WTC11 (cell line): ENCODE measurements at regions not wholly inside any gene's neighbourhood (a gene's known extent, or its start where the extent isn't known, plus 50 kb on each side); places are given as distances from the start of the nearest gene placed in this dataset.

Experiments
- ATAC-seq: fragments of 200-7000 bp; cut with Tn5 transposase; 2 replicates; pipeline ENCODE4 v1.10.0; 2021; ENCODE audit warnings: mild to moderate bottlenecking, moderate library complexity
- CTCF ChIA-PET: fragments of 300-600 bp; sonication (Branson Sonifier 250); formaldehyde crosslinking; loops from one replicate; lab custom pipeline; 2021; ENCODE audit warnings: antibody characterized with exemption; lab: Charles Lee
- POLR2A ChIA-PET: fragments of 350-600 bp; sonication (Branson Sonifier 250); formaldehyde crosslinking; loops from one replicate; lab custom pipeline; 2021; ENCODE audit warnings: antibody characterized with exemption; lab: Charles Lee
- DNase-seq: peaks from one replicate; pipeline ENCODE4 v3.0.0; 2021; ENCODE audit warnings: low spot score
- H3K27ac Mint-ChIP-seq: 2 replicates; pipeline ENCODE4 v1.8.0; 2021; ENCODE audit warnings: mixed read lengths
- H3K27me3 Mint-ChIP-seq: 2 replicates; pipeline ENCODE4 v1.8.0; 2021; ENCODE audit warnings: low read depth, mild to moderate bottlenecking, moderate library complexity, mixed read lengths
- H3K36me3 Mint-ChIP-seq: 2 replicates; pipeline ENCODE4 v1.8.0; 2021; ENCODE audit warnings: mixed read lengths
- H3K4me1 Mint-ChIP-seq: 2 replicates; pipeline ENCODE4 v1.8.0; 2022; ENCODE audit warnings: mixed read lengths
- H3K4me3 Mint-ChIP-seq: 2 replicates; pipeline ENCODE4 v1.8.0; 2021; ENCODE audit warnings: mild to moderate bottlenecking, moderate library complexity, mixed read lengths
- H3K9me3 Mint-ChIP-seq: 2 replicates; pipeline ENCODE4 v1.8.0; 2021; ENCODE audit warnings: mixed read lengths
- ATF3 ChIP-seq: sonication (generic); formaldehyde crosslinking; conservative IDR thresholded peaks from 2 replicates; pipeline ENCODE4 v1.8.1; 2022; ENCODE audit warnings: mild to moderate bottlenecking, missing genetic modification reagents
- CREB1 ChIP-seq: sonication (generic); formaldehyde crosslinking; IDR thresholded peaks from 2 replicates; pipeline ENCODE4 v1.8.0; 2023; ENCODE audit warnings: mild to moderate bottlenecking, missing genetic modification reagents
- ELF4 ChIP-seq: sonication (generic); formaldehyde crosslinking; IDR thresholded peaks from 2 replicates; pipeline ENCODE4 v1.8.1; 2022; ENCODE audit warnings: low read depth, mild to moderate bottlenecking, moderate library complexity, missing genetic modification reagents
- EMX1 ChIP-seq: fragments of 250-450 bp; sonication (Bioruptor Pico); IDR thresholded peaks from 2 replicates; pipeline ENCODE4 v1.8.0; 2021; ENCODE audit warnings: mild to moderate bottlenecking
- ERG ChIP-seq: fragments of 250-450 bp; sonication (Bioruptor Pico); IDR thresholded peaks from 2 replicates; pipeline ENCODE4 v1.8.0; 2021; ENCODE audit warnings: mild to moderate bottlenecking
- HMGXB4 ChIP-seq: sonication (generic); formaldehyde crosslinking; IDR thresholded peaks from 2 replicates; pipeline ENCODE4 v1.8.1; 2023; ENCODE audit warnings: mild to moderate bottlenecking, moderate library complexity, missing genetic modification reagents
- MLX ChIP-seq: sonication (generic); formaldehyde crosslinking; IDR thresholded peaks from 2 replicates; pipeline ENCODE4 v1.8.1; 2023; ENCODE audit warnings: mild to moderate bottlenecking, missing genetic modification reagents, moderate library complexity
- MYBL2 ChIP-seq: sonication (generic); formaldehyde crosslinking; IDR thresholded peaks from 2 replicates; pipeline ENCODE4 v1.8.1; 2023; ENCODE audit warnings: mild to moderate bottlenecking, moderate library complexity, missing genetic modification reagents
- NFATC4 ChIP-seq: fragments of 250-450 bp; sonication (Bioruptor Pico); IDR thresholded peaks from 2 replicates; pipeline ENCODE4 v1.9.0; 2021; ENCODE audit warnings: mild to moderate bottlenecking
- NR1H2 ChIP-seq: sonication (generic); formaldehyde crosslinking; IDR thresholded peaks from 2 replicates; pipeline ENCODE4 v1.9.0; 2021; ENCODE audit warnings: mild to moderate bottlenecking, moderate library complexity, missing genetic modification reagents
- PREB ChIP-seq: sonication (generic); formaldehyde crosslinking; IDR thresholded peaks from 2 replicates; pipeline ENCODE4 v1.8.1; 2022; ENCODE audit warnings: mild to moderate bottlenecking, missing genetic modification reagents, moderate library complexity, borderline replicate concordance
- SOX15 ChIP-seq: fragments of 250-450 bp; sonication (Bioruptor Pico); IDR thresholded peaks from 2 replicates; pipeline ENCODE4 v1.9.0; 2021; ENCODE audit warnings: mild to moderate bottlenecking
- TEAD1 ChIP-seq: sonication (generic); formaldehyde crosslinking; IDR thresholded peaks from 2 replicates; pipeline ENCODE4 v1.8.0; 2022; ENCODE audit warnings: mild to moderate bottlenecking, missing genetic modification reagents
- TP53 ChIP-seq: sonication (generic); formaldehyde crosslinking; IDR thresholded peaks from 2 replicates; pipeline ENCODE4 v1.8.1; 2023; ENCODE audit warnings: mild to moderate bottlenecking, missing genetic modification reagents
- USF1 ChIP-seq: sonication (generic); formaldehyde crosslinking; IDR thresholded peaks from 2 replicates; pipeline ENCODE4 v1.8.0; 2022; ENCODE audit warnings: mild to moderate bottlenecking, missing genetic modification reagents
- ZBTB21 ChIP-seq: sonication (generic); formaldehyde crosslinking; IDR thresholded peaks from 2 replicates; pipeline ENCODE4 v1.8.1; 2023; ENCODE audit warnings: mild to moderate bottlenecking, missing genetic modification reagents, borderline replicate concordance
- ZNF138 ChIP-seq: sonication (generic); formaldehyde crosslinking; conservative IDR thresholded peaks from 2 replicates; pipeline ENCODE4 v1.8.1; 2022; ENCODE audit warnings: mild to moderate bottlenecking, moderate library complexity, missing genetic modification reagents
- ZNF232 ChIP-seq: sonication (generic); formaldehyde crosslinking; IDR thresholded peaks from 2 replicates; pipeline ENCODE4 v1.8.0; 2022; ENCODE audit warnings: mild to moderate bottlenecking, missing genetic modification reagents
- ZNF532 ChIP-seq: fragments of 250-450 bp; sonication (Bioruptor Pico); IDR thresholded peaks from 2 replicates; pipeline ENCODE4 v1.9.0; 2021; ENCODE audit warnings: mild to moderate bottlenecking, borderline replicate concordance

GRCh38 chr3:39587113-39587512 lies 119.6 kb downstream of the MOBP start (continued):
- no peak for TF ChIP-seq NFATC4 (CRISPR knock-in tag)
- TF ChIP-seq MLX (CRISPR knock-in tag), result no peak
- no peak for TF ChIP-seq ELF4 (CRISPR knock-in tag)
- TF ChIP-seq EMX1 (CRISPR knock-in tag), result no peak
- TF ChIP-seq NR1H2, result no peak
- TF ChIP-seq ERG (CRISPR knock-in tag), result no peak
- no peak for TF ChIP-seq ZNF532

GRCh38 chr3:39590806-39591205 lies 123.3 kb downstream of the MOBP start:
- ATAC-seq, result no peak
- Mint-ChIP-seq H3K27me3 (no peaks in the 10 kb centered on the region), H3K27ac (no peak overlapping the region), H3K4me1 (no peaks in the 10 kb centered on the region), H3K4me3 (no peak overlapping the region), H3K9me3 (no peaks in the 10 kb centered on the region; the same call in 1 of the 2 replicates), H3K36me3 (peaks cover 2% of the 10 kb centered on the region; the same call in 1 of the 2 replicates)
- TF ChIP-seq USF1 (CRISPR knock-in tag), result no peak
- no peak for TF ChIP-seq ZBTB21 (CRISPR knock-in tag)
- TF ChIP-seq MYBL2, result no peak
- TF ChIP-seq ZNF232 (CRISPR knock-in tag), result no peak
- TF ChIP-seq ATF3 (CRISPR knock-in tag), result no peak
- TF ChIP-seq TEAD1 (CRISPR knock-in tag), result no peak
- TF ChIP-seq PREB (CRISPR knock-in tag), result no peak
- TF ChIP-seq TP53 (CRISPR knock-in tag), result no peak
- no peak for TF ChIP-seq ZNF138
- TF ChIP-seq HMGXB4 (CRISPR knock-in tag), result no peak
- no peak for TF ChIP-seq SOX15
- no peak for TF ChIP-seq CREB1
- CTCF ChIA-PET, result no interaction called here
- POLR2A ChIA-PET, result no interaction called here
- no peak for DNase-seq
